OCI-LY7 (cell line): ENCODE measurements at regions not wholly inside any gene's neighbourhood (a gene's known extent, or its start where the extent isn't known, plus 50 kb on each side); places are given as distances from the start of the nearest gene placed in this dataset.

ENCODE experiments used
- CTCF ChIP-seq: fragments of 200-600 bp; sonication (generic); conservative IDR thresholded peaks from 2 replicates; pipeline ENCODE4 v1.5.1; 2014; ENCODE audit warnings: mild to moderate bottlenecking, antibody characterized with exemption, low read length, moderate library complexity, mixed read lengths
- EZH2phosphoT487 ChIP-seq: fragments of 200-600 bp; sonication (generic); IDR thresholded peaks from 2 replicates; pipeline ENCODE4 v1.6.1; 2018; ENCODE audit warnings: low read depth, borderline replicate concordance, mild to moderate bottlenecking, mixed run types, antibody characterized with exemption, low read length, moderate library complexity, mixed read lengths

- TF ChIP-seq CTCF = no peak
- TF ChIP-seq EZH2phosphoT487 = no peak
Observed at GRCh38 chr3:116806351-116806750, 96.8 kb downstream of the TUSC7 start.
